ENCODE measurements at regions not wholly inside any gene's neighbourhood (a gene's known extent, or its start where the extent isn't known, plus 50 kb on each side); places are given as distances from the start of the nearest gene placed in this dataset.

DNA sequence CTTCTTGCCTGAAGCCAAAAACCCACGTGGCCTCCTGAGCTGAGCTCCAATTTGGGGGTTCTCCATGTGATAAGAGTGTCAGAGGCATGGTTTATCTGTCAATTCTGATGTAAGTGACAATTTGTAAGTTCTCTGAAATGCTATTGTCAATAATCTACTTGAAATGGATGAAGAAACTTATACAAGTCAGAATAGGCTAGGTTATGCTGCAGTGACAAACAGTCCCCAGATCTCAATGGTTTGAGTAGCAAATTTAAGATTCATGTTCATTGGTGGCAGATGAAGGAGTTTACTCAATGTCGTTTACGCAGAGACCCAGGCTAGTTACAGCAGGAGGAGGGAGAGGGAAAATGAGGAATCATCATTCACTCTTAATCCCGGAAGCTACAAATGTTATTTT is 352.4 kb downstream of the KIF16B start:
- POLR2A ChIA-PET, result no interaction called here
- no peaks in the 10 kb centered on the region for H3K4me1 ChIP-seq (ENCODE audit: insufficient read depth, low read length)
- Mint-ChIP-seq H3K27me3 (no peaks in the 10 kb centered on the region), H3K9me3 (peaks cover 8% of the 10 kb centered on the region), H3K36me3 (ENCODE audit: low read depth) (no peaks in the 10 kb centered on the region), H3K4me3 (no peak overlapping the region), H3K27ac (no peak overlapping the region), H3K4me1 (ENCODE audit: low read depth) (no peaks in the 10 kb centered on the region)
- CTCF ChIA-PET, result no interaction called here
- intact Hi-C loops (cut with DNase I, micrococcal nuclease), result no loop called here
- H3K4me3 ChIP-seq (ENCODE audit: low read length), result no peak overlapping the region
- TF ChIP-seq, protein P1, sequence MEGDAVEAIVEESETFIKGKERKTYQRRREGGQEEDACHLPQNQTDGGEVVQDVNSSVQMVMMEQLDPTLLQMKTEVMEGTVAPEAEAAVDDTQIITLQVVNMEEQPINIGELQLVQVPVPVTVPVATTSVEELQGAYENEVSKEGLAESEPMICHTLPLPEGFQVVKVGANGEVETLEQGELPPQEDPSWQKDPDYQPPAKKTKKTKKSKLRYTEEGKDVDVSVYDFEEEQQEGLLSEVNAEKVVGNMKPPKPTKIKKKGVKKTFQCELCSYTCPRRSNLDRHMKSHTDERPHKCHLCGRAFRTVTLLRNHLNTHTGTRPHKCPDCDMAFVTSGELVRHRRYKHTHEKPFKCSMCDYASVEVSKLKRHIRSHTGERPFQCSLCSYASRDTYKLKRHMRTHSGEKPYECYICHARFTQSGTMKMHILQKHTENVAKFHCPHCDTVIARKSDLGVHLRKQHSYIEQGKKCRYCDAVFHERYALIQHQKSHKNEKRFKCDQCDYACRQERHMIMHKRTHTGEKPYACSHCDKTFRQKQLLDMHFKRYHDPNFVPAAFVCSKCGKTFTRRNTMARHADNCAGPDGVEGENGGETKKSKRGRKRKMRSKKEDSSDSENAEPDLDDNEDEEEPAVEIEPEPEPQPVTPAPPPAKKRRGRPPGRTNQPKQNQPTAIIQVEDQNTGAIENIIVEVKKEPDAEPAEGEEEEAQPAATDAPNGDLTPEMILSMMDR (IDR thresholded peaks at IDR 0.05), result no peak
- peaks cover 0 to 3% of the 10 kb centered on the region in 2 experiments for H3K9me3 ChIP-seq (ENCODE audit: control insufficient read depth in 1 of 2, insufficient read depth in 1 of 2, low read length in 2 of 2)
- no peak overlapping the region for H3K27ac ChIP-seq (ENCODE audit: low read depth in 1 of 2, low read length in 2 of 2)
- H3K36me3 ChIP-seq (ENCODE audit: insufficient read depth, low read length), result no peaks in the 10 kb centered on the region
- no peak for ATAC-seq (ENCODE audit: poor library complexity)
- DNase-seq, result no peak
- no peaks in the 10 kb centered on the region for H3K27me3 ChIP-seq (ENCODE audit: control insufficient read depth in 1 of 2, insufficient read depth in 2 of 2, low read length in 2 of 2)

DNA sequence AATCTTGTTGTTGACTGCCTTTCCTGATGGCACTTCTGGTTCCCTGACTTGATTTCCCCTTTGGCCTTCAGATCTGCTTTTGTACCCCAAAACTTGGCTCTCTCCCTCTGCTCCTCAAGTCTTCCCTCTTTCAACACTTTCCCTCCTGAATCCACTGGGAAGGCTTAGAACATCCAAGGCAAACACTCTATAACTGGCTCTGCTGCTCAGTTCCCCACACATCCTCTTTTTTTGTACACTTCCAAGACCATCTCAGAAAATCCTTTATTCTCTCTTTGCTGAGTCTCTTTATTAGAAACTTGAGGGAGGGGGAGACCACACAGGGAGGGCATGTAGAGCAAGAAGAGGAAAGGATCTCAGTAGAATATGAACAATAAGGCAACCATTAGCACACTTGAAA is 354.1 kb downstream of the KIF16B start:
- TF ChIP-seq, protein P1 (IDR thresholded peaks at IDR 0.05), result no peak
- ATAC-seq (ENCODE audit: poor library complexity), result no peak
- Histone ChIP-seq H3K4me3 (ENCODE audit: low read length) (no peak overlapping the region), H3K27ac (ENCODE audit: low read depth in 1 of 2, low read length in 2 of 2) (no peak overlapping the region), H3K9me3 (ENCODE audit: control insufficient read depth in 1 of 2, insufficient read depth in 1 of 2, low read length in 2 of 2) (peaks cover 0 to 3% of the 10 kb centered on the region in 2 experiments), H3K4me1 (ENCODE audit: insufficient read depth, low read length) (no peaks in the 10 kb centered on the region), H3K36me3 (ENCODE audit: insufficient read depth, low read length) (no peaks in the 10 kb centered on the region), H3K27me3 (ENCODE audit: control insufficient read depth in 1 of 2, insufficient read depth in 2 of 2, low read length in 2 of 2) (no peaks in the 10 kb centered on the region)
- Mint-ChIP-seq H3K9me3 (peaks cover 4% of the 10 kb centered on the region), H3K27me3 (no peaks in the 10 kb centered on the region), H3K27ac (no peak overlapping the region), H3K4me3 (no peak overlapping the region), H3K4me1 (ENCODE audit: low read depth) (no peaks in the 10 kb centered on the region), H3K36me3 (ENCODE audit: low read depth) (no peaks in the 10 kb centered on the region)
- ChIA-PET POLR2A (no interaction called here), CTCF (no interaction called here)
- intact Hi-C loops (cut with DNase I, micrococcal nuclease), result no loop called here
- DNase-seq, result no peak

DNA sequence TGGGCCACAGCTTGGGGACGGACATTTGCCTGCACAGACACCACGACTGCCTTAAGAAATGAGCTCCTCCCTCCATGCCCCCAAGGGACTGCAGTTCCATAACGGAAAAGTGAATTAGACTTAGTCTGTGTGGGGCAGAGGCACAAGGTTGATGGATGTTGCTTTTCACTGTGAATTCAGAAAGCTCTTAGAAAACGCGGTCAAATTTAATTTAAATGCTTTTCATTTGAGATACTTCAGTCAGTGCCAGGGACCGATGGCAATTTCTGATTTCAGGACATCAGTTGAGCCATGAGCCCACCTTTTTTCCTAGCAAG is 356.4 kb downstream of the KIF16B start:
- TF ChIP-seq, protein P1 (IDR thresholded peaks at IDR 0.05), result no peak
- H3K9me3 Mint-ChIP-seq, result peaks cover 4% of the 10 kb centered on the region
- H3K4me3 ChIP-seq (ENCODE audit: low read length), result no peak overlapping the region
- H3K9me3 ChIP-seq (ENCODE audit: control insufficient read depth in 1 of 2, insufficient read depth in 1 of 2, low read length in 2 of 2), result peaks cover 0 to 3% of the 10 kb centered on the region in 2 experiments
- no peaks in the 10 kb centered on the region for H3K4me1 Mint-ChIP-seq (ENCODE audit: low read depth)
- no peaks in the 10 kb centered on the region for H3K27me3 ChIP-seq (ENCODE audit: control insufficient read depth in 1 of 2, insufficient read depth in 2 of 2, low read length in 2 of 2)
- CTCF ChIA-PET, result no interaction called here
- no peak for ATAC-seq (ENCODE audit: poor library complexity)
- intact Hi-C loops (cut with DNase I, micrococcal nuclease), result no loop called here
- no peak for DNase-seq
- H3K27ac Mint-ChIP-seq, result no peak overlapping the region
- no peaks in the 10 kb centered on the region for H3K4me1 ChIP-seq (ENCODE audit: insufficient read depth, low read length)
- no peaks in the 10 kb centered on the region for H3K36me3 Mint-ChIP-seq (ENCODE audit: low read depth)
- no peak overlapping the region for H3K4me3 Mint-ChIP-seq
- no peak overlapping the region for H3K27ac ChIP-seq (ENCODE audit: low read depth in 1 of 2, low read length in 2 of 2)
- no peaks in the 10 kb centered on the region for H3K36me3 ChIP-seq (ENCODE audit: insufficient read depth, low read length)
- POLR2A ChIA-PET, result no interaction called here
- no peaks in the 10 kb centered on the region for H3K27me3 Mint-ChIP-seq

Data from CD4-positive, alpha-beta T cell (primary cell).